GM12874 (cell line): ENCODE measurements at regions not wholly inside any gene's neighbourhood (a gene's known extent, or its start where the extent isn't known, plus 50 kb on each side); places are given as distances from the start of the nearest gene placed in this dataset.
A peak's percentile ranks its signal among the peaks of the same experiment; 100 is the strongest.

Source experiments
- TF ChIP-seq, protein P1 (sequence below): IDR thresholded peaks from 2 replicates; pipeline ENCODE4 v1.5.1; 2011; ENCODE audit warnings: low read depth, mild to moderate bottlenecking, control low read depth, low read length, moderate library complexity; ENCODE audit not compliant: insufficient read depth

- TF ChIP-seq, protein P1, sequence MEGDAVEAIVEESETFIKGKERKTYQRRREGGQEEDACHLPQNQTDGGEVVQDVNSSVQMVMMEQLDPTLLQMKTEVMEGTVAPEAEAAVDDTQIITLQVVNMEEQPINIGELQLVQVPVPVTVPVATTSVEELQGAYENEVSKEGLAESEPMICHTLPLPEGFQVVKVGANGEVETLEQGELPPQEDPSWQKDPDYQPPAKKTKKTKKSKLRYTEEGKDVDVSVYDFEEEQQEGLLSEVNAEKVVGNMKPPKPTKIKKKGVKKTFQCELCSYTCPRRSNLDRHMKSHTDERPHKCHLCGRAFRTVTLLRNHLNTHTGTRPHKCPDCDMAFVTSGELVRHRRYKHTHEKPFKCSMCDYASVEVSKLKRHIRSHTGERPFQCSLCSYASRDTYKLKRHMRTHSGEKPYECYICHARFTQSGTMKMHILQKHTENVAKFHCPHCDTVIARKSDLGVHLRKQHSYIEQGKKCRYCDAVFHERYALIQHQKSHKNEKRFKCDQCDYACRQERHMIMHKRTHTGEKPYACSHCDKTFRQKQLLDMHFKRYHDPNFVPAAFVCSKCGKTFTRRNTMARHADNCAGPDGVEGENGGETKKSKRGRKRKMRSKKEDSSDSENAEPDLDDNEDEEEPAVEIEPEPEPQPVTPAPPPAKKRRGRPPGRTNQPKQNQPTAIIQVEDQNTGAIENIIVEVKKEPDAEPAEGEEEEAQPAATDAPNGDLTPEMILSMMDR = no peak
Observed at GRCh38 chr3:86416334-86416733, 574.6 kb downstream of the VGLL3 start.

GRCh38 chr3:86413645-86414044, 577.3 kb downstream of the VGLL3 start:
- TF ChIP-seq, protein P1 = no peak

- TF ChIP-seq, protein P1 = no peak
Observed at GRCh38 chr3:86410587-86410986, 580.4 kb downstream of the VGLL3 start.

DNA sequence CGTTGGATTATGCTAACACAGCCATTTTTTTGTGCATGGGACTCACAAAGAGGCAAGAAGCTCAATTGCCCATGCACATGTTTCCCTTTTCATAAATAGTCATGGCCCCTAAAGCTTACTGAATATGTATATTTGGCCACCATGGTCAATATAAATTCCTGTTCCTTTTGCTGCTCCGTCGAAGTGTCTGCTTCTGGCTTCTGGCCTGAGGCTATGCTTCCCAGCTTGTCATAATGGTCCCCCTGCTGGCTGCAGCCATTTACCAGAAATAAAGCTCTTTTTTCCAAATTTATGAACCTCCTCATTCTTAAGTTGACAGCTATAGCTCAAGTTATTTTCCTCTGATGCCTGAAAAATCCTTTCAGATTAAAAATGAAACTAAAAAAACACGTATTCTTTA, 602.1 kb downstream of the VGLL3 start:
- TF ChIP-seq, protein P1 = 0 out of 2 replicates have a peak, but pooled peaks have one; percentile 7

GRCh38 chr3:86382556-86382955, 608.4 kb downstream of the VGLL3 start:
- TF ChIP-seq, protein P1 = no peak

- TF ChIP-seq, protein P1 = no peak
Observed at GRCh38 chr3:86381247-86381646, 609.7 kb downstream of the VGLL3 start.

DNA sequence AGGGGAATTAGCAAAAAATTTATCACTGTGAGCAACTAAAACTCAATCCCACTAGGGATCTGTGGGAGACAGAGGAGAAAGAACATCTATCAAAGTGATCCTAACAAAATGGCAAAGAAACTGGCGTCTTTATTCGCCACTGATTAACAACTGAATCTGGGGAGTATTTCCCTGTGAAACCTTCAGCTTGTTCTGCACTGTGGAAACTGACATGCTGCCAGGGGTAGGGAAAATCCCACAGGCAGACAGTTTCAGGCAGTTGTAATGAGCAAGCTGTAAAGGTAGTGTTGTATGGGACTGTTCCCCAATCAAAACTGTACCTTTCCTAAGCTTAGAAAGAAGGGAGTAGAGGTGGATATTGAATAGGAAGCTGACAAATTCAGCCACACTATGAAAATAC, 611.7 kb downstream of the VGLL3 start:
- TF ChIP-seq, protein P1 = no peak

DNA sequence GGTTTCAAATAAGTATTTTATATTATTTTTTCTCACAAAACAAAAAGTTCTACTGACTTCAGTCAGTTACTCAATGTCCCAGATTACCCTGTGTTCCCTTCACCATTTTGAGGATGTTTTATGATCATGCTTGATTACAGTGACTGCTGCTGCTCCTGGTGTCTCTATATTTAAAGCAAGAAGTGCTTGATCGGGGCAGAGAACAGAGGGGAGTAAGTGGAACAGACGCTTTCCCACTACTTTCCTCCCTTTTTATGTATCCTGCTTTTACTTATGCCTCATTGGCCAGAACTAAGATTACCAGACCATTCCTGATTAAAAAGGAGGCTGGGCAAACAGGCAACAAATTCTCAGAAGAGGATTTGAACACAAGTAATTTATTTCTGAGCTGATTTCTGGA, 612.1 kb downstream of the VGLL3 start:
- TF ChIP-seq, protein P1 = no peak
